HG03066 (cell line): ENCODE measurements at regions not wholly inside any gene's neighbourhood (a gene's known extent, or its start where the extent isn't known, plus 50 kb on each side); places are given as distances from the start of the nearest gene placed in this dataset.
"Not testable (repeated sequence)": the region's sequence is repeated elsewhere in the genome, so short reads cannot be mapped to it uniquely, and the experiment has no call there.

Experiments
- ATAC-seq: cut with Tn5 transposase; IDR thresholded peaks from one replicate; pipeline ENCODE4 v1.9.1; 2021; ENCODE audit warnings: low read depth; ENCODE audit not compliant: unreplicated experiment

DNA sequence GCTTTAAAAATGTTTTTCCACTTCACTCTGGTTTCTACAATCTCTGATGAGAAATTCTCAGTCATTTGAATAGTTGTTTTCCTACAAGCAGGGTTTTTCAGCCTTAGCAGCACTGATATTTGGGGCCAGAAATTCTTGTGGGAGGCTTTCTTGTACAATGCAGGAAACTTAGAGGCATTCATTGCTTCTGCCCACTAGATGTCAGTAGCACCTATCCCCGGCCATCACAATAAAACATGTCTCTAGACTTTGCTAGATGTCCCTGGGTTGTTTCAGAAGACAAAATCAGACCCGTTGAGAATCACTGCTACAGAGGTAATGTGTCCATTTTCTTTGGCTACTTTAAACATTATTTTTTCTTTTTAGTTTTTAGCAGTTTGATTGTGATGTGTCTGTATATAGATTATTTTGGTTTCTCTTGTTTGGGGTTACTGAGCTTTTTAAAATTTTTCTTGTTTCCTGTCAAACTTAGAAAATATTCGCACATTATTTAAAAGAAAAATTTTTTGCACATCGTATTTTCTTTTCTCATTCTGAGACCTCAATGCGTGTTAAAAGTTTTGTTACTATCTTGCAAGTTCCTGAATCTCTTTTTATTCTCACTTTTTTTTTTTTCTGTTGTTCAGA is 60.8 kb upstream of the CCDC179 start:
- ATAC-seq = peak; percentile 96

DNA sequence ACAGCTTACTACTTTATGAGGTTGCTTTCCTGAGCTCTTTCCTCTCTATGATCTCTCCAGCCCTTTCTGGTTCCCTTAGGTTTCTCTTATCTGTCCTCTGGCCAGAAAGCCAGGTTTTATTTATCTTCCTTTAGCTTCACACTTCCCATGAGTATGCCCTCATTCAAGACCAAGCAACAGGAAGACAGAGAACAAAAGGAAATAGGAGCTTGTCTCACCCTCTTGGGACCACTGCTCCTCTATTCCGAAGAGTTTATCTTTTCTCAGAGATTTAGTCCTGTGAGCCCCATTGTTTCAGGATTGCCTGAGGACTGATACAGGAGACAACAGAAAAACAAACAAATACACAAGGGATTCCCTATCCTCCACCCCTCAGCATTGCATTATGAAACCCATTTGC is 62.4 kb upstream of the CCDC179 start:
- ATAC-seq = no peak

DNA sequence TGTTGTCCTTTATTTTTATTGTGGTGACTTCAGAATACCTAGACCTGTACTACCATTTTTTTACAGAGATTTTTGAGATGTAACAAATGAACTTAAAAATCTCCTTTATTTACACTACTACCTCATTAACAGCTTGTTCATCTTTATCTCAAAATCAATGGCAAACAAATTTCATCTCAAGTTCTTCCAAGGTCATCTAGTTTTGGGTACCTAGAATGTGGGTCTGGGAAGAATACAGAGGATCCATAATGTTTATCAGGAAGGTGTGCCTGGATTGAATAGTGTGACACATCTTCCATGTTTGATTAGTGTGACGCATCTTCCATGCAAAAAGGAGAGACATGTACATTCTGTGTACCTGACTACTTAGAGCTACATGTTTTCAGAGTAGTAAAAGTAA is 63.3 kb upstream of the CCDC179 start:
- no peak for ATAC-seq

DNA sequence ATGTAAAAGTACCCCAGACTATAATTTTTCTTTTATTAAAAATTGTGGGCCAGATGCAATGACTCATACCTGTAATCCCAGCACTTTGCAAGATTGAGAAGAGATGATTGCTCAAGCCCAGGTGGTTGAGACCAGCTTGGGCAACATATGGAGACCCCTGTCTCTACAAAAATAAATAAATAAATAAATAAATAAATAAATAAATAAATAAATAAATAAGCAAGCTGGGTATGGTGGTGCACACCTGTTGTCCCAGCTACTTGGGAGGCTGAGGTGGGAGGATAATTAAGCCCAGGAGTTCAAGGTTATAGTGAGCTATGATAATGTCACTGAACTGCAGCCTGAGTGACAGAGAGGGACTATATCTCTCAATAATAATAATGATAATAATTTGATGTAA is 66.1 kb upstream of the CCDC179 start:
- ATAC-seq = no peak

DNA sequence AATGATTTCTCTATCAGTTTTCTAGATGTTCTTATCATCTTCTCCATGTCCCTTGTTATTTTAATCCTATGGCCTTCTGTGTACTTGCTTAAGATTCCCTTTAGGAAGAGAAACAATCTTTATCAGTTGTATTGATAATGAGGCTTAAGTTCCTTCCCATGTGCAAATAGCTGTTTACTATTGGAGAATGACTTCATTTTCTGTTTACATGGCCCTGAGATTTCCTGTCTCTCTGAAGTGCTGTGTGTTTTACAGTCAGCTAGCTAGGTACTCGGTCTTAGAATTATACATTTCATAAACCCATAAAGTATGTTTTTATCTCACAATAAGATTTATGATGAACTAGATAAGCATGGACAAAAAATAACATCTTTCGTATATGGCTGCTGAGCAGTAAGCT is 67.5 kb upstream of the CCDC179 start:
- ATAC-seq = no peak

DNA sequence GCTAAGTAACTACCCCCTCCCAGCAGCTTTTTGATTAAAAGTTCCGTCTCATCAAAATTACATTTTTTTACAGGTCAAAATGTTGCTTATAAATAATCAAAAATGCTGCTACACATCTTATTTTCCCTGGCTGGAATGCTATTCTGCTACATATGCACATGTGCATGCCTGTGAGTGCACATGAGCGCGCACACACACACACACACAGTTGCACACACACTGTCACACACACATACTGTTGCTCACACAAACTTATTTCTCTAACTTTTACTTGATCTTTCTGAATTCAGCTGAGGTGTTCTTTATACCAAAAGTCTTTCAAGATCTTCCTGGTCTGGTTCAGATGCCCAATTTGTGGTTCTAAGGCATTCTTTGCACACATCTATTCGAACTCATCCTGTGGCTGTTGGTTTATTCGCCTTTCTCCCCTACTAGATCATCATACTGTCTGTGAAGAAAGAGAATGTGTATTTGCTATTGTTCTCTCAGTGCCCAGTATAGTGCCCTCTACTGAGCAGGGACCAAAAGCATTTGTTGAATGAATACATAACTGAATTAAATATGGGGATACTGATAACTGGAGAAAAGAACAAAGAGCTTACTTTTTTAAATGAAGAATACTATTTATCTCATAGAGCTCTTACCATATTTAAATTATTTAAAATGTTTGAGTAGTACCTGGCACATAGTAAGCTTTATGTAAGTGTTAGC is 68.1 kb upstream of the CCDC179 start:
- no peak for ATAC-seq

DNA sequence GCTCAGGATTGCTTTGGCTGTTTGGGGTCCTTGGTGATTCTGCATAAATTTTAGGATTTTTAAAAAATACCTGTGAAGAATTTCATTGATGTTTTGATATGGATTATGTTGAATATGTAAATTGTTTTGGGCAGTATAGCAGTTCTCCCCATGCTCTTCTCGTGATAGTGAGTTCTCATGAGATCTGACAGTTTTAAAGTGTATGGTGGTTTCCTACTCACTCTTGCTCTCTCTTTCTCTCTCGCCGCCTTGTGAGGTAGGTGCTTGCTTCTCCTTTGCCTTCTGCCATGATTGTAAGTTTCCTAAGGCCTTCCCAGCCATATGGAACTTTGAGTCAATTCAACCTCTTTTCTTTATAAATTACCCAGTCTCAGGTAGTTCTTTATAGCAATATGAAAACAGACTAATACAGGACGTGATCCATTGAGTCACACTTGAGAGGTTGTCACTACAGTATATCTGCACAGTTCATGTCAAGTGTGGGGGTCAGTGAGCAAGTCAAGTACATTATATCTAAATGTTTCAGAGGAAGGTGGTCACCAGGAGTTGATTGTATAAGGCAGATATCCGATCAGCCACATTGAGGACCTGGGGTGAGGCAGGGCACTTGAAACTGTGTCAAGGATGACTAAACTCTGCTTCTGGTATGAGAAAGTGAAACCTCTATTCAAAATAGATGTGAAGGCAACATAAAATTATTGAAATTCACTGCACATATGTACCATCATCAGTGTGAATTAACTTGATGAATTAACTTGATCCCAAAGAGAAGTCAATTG is 70.7 kb upstream of the CCDC179 start:
- peak; percentile 92 for ATAC-seq

DNA sequence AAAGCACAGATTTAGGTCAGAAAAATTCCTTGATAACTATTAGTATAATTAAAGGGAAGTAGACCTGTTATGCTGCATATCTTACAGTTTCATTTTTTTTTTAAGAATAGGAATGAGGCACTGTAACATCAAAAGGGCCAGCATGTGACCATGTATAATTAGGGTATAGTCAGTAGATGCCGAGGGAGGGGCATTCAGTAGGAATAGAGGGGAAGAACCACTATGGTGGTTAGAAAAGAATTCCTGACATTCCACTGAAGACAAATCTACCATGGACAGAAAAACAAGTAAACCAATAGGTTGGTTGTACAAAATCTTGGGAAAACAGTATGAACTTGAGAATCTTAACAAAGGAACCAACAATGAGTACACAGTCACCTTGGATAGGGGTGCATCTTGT is 78.4 kb upstream of the CCDC179 start:
- no peak for ATAC-seq

DNA sequence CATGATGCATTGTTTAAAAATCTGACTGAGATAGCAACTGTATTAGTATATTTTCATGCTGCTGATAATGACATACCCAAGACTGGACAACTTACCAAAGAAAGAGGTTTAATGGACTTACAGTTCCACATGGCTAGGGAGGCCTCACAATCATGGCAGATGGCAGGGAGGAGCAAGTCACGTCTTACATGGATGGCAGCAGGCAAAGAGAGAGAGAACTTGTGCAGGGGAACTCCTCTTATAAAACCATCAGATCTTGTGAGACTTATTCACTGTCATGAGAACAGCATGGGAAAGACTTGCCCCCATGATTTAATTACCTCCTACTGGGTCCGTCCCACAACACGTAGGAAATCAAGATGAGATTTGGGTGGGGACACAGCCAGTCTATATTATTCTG is 81.3 kb upstream of the CCDC179 start:
- not testable (repeated sequence) for ATAC-seq

DNA sequence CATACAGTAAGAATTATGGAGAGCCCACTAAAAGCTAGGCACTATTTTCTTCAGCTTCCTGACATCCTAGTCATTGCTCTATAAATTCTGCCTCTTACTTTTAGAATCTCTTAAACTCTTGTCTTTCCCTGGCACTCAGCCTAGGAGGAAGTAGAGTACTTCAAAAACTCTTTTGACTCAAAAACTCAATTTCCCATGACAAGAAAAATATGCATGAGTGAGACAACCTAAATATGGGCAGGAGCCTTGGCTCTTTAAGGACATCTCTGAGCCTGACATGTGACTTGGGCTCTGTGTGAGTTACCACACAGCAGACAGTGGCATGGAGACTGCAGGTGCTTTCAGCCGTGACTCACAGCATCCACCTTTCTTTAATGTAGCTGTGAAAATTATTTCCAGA is 97.5 kb upstream of the CCDC179 start:
- ATAC-seq = no peak

DNA sequence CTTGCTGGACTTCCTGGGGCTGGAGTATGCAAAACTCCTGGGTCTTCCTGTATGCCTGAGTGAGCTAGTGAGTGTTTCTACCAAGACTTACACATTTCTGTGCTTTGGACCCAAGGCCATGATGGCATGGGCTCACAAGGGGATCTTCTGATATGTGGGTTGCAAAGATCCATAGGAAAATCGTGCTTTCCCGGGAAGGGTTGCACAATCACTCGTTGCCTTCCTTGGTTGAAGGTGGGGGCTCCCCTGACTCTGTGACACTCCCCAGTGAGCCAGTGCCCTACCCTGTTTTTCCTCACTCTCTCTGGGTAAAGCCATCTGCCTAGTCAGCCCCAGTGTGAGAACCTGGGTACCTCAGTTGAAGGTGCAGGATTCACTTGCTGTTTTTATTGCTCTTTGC is 114.0 kb upstream of the CCDC179 start:
- no peak for ATAC-seq

DNA sequence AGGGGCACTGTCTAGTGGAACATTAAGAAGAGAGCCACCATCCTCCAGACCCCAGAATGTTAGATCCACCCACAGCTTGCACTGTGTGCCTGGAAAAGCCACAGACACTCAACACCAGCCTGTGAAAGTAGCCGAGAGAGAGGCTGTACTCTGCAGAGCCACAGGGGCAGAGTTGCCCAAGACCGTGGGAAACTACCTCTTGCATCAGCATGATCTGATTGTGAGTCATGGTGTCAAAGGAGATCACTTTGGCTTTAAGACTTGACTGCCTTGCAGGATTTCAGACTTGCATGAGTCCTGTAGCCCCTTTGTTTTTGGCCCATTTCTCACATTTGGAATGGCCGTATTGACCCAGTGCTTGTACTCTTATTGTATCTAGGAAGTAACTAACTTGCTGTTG is 115.9 kb upstream of the CCDC179 start:
- no peak for ATAC-seq

DNA sequence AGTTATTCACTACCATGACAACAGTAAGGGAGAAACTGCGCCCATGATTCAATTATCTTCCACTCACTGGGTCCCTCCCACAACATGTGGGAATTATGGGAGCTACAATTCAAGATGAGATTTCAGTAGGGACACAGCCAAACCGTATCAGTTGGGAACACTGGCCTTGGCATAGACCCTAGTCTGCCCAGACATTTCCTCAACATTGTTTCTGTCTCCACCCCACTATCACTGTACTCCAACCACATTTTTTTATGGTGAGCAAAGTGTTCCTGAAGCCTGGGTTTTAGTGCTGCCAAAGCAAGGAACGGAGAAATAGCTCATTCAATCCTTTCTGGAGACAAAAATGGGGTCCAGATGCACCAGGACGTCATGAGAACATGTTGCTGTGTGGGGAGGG is 122.6 kb upstream of the CCDC179 start:
- ATAC-seq = no peak

DNA sequence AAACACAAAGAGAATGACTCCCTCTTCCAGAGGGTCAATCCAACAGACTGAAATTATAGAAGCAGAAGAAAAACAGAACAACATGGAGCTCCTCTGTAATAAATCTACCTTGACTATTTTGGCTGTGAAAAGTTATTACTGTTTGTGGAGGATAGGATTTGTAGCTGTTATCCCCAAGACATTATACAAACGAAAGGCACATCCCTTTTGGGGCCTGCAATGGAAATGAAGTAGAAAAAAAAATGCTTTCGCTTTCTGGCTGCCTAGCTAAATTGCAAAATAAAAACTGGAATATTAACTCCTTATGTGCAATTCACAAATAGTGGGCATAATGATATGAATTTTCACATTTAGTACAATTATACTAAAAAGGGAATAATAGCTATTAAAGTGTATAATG is 123.8 kb upstream of the CCDC179 start:
- no peak for ATAC-seq

DNA sequence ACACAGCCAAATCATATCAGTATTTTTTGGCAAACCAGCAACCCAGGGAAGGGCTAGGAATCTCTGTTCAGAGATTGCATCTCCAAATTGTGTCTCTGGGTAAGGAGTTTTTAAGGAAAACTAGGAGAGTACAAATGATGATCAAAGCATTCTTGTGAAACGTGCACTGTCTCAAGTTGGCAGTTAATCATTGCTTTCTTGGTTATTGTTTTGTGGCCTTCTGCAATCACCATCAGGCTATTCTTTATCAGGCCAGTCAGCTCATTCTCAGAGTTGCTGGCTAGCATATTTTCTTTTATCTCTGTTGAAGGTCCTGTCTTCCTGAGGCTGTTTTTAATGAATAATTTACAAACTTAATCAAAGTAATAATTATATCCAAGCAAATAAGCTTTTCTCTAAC is 129.1 kb upstream of the CCDC179 start:
- ATAC-seq = no peak

DNA sequence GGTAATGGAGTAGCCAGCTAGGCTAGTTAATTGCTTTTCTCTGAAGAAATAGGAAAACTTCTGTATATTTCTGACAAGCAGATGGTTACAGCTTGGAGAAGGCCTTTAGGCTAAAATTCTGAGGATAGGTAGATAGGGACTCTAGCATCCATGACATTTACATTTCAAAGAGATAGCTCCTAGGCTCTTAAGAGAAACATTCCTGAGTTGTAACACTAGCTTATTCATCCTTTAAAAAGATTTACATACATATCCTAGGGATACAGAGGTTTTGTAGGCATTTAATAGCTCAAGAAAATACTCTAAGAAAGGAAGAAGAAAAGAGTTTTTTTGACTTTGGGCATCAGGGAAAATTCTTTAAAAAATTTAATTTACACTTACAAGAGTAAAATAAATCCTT is 130.9 kb upstream of the CCDC179 start:
- no peak for ATAC-seq

DNA sequence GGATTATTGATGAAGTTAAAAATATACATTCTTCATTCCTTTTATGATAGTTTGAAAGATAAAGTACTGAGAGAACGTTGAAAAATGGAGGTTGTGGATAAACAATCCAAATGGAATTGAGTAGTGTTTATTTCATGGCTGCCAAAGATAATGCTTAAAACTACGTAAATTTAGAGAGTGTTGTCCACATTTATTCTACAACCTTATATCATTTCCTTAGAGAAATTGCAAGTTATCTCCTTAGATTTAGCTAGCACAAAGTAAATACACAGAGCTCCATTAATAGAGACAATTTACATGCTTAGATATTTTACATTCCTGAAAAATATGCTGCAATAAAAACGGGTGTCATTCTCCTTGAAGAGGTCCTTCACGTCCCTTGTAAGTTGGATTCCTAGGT is 146.5 kb upstream of the CCDC179 start:
- ATAC-seq = no peak

DNA sequence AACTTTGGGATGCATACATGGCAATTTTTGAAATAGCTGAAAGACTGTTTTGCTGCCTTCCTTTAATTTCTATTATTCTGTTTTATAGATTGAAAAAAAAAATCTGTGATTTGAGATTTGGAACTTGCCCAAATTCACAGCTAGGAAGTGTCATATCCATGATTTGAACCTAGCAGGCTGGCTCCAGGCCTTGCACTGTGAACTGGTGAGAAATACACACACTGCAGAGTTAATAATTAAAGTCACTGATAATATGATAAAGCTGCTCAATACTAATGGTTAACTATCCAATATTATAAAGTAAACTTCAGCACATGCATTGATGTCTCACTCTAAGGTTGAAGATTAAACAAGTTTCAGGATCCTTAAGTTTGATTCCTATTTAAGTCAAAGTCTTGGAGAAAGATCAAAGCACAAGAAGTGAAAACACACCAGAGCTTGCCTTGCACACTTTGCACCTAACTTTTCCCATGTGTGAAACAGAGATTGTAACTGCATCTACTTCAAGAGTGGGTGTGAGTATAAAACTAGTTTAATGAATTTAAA is 150.6 kb upstream of the CCDC179 start:
- no peak for ATAC-seq

DNA sequence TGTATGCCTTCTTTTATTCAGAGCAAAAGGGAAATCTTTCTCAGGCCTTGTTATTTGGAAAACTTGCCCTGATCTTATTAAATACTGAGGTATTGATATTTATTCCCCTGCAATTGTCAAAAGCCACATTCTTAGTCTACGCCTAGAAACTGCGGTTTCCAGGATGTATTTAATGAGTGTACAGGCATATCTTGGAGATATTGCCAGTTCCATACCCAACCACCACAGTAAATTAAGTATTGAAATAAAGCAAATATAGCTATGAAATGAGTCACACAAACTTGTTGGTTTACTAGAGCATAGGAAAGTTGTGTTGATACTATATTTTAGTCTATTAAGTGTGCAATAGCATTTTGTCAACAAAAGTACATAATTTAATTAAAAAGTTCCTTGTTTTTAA is 152.7 kb upstream of the CCDC179 start:
- no peak for ATAC-seq

DNA sequence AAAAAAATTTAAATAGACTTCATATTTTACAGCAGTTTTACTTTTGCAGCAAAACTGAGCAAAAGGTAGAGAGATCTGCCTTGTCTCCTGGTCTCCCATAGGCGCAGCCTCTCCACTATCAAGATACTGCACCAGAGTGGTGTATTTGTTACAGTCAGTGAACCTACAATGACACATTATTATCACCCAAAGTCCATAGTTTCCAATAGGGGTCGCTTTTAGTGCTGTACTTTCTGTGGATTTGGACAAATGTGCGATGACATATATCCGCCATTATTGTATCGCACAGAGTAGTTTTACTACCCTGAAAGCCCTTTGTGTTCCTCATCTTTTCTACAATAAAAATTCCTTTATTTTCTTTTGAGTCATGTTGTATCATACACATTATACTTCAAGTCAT is 153.2 kb upstream of the CCDC179 start:
- ATAC-seq = no peak

DNA sequence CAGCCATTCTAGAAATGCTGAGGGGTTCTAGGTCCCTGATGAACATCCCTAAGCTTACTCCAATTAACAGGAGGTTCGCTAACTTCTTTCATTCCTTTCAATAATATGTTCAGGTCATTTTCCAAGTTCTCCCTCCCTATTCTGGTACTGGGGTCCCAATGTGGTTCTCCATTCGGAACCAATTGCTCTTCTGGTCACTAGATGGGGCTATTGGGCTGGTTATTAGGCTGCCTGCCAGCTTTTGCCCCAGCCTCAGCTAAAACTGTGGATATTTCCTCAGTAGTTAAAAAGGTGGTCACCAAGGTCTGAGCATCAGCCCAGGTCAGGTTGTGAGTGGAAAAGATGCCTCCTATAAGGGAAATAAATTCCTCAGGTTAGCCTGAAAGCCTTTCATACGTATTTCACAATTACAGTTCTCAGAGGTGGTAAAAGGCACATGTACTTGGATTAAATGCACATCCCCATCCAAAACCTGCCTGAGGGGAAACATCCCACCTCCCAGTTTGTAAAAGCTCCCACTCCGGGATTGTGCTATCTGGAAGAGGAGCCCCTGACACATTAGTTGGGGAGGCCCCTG is 161.1 kb upstream of the CCDC179 start:
- peak; percentile 48 for ATAC-seq
